DND-41 (cell line): ENCODE measurements at regions not wholly inside any gene's neighbourhood (a gene's known extent, or its start where the extent isn't known, plus 50 kb on each side); places are given as distances from the start of the nearest gene placed in this dataset.
A peak's percentile ranks its signal among the peaks of the same experiment; 100 is the strongest.

Experiments used
- ATAC-seq: fragments of 200-7000 bp; cut with Tn5 transposase; 3 replicates; pipeline ENCODE4 v1.9.1; 2021; ENCODE audit warnings: low read depth; ENCODE audit not compliant: insufficient read depth
- DNase-seq: peaks from one replicate; pipeline ENCODE4 v3.0.0-alpha.2; 2020
- H2AFZ ChIP-seq: 2 replicates; pipeline ENCODE4 v1.6.0; 2012; ENCODE audit warnings: low read depth, low read length
- H3K27ac ChIP-seq: 2 replicates; pipeline ENCODE4 v1.5.1; 2012; ENCODE audit warnings: low read length, inconsistent platforms
- H3K27me3 ChIP-seq: fragments of 200-600 bp; sonication (generic); 2 replicates; pipeline ENCODE4 v1.6.0; 2012; ENCODE audit warnings: low read length, mild to moderate bottlenecking, inconsistent platforms; ENCODE audit not compliant: insufficient read depth, poor library complexity
- H3K36me3 ChIP-seq: 2 replicates; pipeline ENCODE4 v1.5.1; 2012; ENCODE audit warnings: low read length, inconsistent platforms; ENCODE audit not compliant: insufficient read depth
- H3K4me1 ChIP-seq: 2 replicates; pipeline ENCODE4 v1.5.1; 2012; ENCODE audit warnings: mild to moderate bottlenecking, low read length; ENCODE audit not compliant: insufficient read depth
- H3K4me2 ChIP-seq: 2 replicates; pipeline ENCODE4 v1.6.0; 2012; ENCODE audit warnings: mild to moderate bottlenecking, moderate library complexity, low read length, inconsistent platforms; ENCODE audit not compliant: insufficient read depth
- H3K4me3 ChIP-seq, 2 experiments: fragments of 200-600 bp in 1 of 2; shearing (Covaris generic) in 1 of 2; 2 replicates each; pipeline ENCODE4 v1.5.1; 2012 to 2016; ENCODE audit warnings: inconsistent platforms in 2 of 2, low read length in 2 of 2, mild to moderate bottlenecking in 2 of 2, low read depth in 1 of 2, moderate library complexity in 1 of 2
- H3K79me2 ChIP-seq: 2 replicates; pipeline ENCODE4 v1.6.0; 2012; ENCODE audit warnings: low read length, inconsistent platforms; ENCODE audit not compliant: insufficient read depth
- H3K9ac ChIP-seq: 2 replicates; pipeline ENCODE4 v1.6.0; 2012; ENCODE audit warnings: low read depth, mild to moderate bottlenecking, inconsistent platforms, low read length, moderate library complexity
- H3K9me3 ChIP-seq: 2 replicates; pipeline ENCODE4 v1.5.1; 2012; ENCODE audit warnings: low read length, moderate library complexity, mild to moderate bottlenecking, inconsistent platforms; ENCODE audit not compliant: insufficient read depth, severe bottlenecking
- H4K20me1 ChIP-seq: 2 replicates; pipeline ENCODE4 v1.6.0; 2012; ENCODE audit warnings: low read length; ENCODE audit not compliant: insufficient read depth
- EZH2 ChIP-seq: IDR thresholded peaks from 3 replicates; pipeline ENCODE4 v1.6.1; 2012; ENCODE audit warnings: borderline replicate concordance, low read depth, mild to moderate bottlenecking, moderate library complexity, low read length, inconsistent platforms; ENCODE audit not compliant: severe bottlenecking
- TF ChIP-seq, protein P1 (sequence below): IDR thresholded peaks from 2 replicates; pipeline ENCODE4 v1.5.1; 2012; ENCODE audit warnings: borderline replicate concordance, low read length, moderate library complexity, mild to moderate bottlenecking; ENCODE audit not compliant: poor library complexity, severe bottlenecking; ENCODE audit errors: extremely low read depth

DNA sequence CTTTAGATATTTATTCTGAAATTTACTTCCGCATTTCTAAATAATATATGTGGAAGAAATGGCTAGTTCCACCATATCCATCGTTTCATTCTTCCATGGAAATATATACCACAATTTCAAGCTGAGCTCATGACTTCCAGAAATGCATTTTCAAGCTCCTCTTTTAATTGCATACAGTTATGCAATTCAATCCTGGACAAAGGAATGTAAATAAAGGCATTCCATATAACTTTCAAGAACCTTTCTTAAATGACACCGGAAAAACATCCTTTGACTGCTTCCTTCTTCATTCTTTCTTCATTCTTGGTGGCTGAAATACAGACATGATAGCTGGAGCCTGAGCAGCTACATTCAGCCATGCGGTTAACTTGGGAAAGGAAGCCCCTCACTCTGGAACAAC lies 185.2 kb upstream of the GADL1 start:
- no peak for DNase-seq
- H2AFZ ChIP-seq: 0 out of 2 replicates have a peak overlapping the region, but pooled peaks have one; percentile 40
- no peak overlapping the region for H3K4me2 ChIP-seq
- no peaks in the 10 kb centered on the region for H3K27me3 ChIP-seq
- no peak overlapping the region for H3K9ac ChIP-seq
- no peak overlapping the region for H3K4me3 ChIP-seq
- H3K9me3 ChIP-seq: peaks cover 2% of the 10 kb centered on the region
- no peak for ATAC-seq
- TF ChIP-seq, protein P1, sequence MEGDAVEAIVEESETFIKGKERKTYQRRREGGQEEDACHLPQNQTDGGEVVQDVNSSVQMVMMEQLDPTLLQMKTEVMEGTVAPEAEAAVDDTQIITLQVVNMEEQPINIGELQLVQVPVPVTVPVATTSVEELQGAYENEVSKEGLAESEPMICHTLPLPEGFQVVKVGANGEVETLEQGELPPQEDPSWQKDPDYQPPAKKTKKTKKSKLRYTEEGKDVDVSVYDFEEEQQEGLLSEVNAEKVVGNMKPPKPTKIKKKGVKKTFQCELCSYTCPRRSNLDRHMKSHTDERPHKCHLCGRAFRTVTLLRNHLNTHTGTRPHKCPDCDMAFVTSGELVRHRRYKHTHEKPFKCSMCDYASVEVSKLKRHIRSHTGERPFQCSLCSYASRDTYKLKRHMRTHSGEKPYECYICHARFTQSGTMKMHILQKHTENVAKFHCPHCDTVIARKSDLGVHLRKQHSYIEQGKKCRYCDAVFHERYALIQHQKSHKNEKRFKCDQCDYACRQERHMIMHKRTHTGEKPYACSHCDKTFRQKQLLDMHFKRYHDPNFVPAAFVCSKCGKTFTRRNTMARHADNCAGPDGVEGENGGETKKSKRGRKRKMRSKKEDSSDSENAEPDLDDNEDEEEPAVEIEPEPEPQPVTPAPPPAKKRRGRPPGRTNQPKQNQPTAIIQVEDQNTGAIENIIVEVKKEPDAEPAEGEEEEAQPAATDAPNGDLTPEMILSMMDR: no peak
- TF ChIP-seq EZH2: no peak
- no peaks in the 10 kb centered on the region; the same call in 1 of the 2 replicates for H3K4me1 ChIP-seq
- H4K20me1 ChIP-seq: no peaks in the 10 kb centered on the region
- no peaks in the 10 kb centered on the region for H3K79me2 ChIP-seq
- H3K27ac ChIP-seq: no peak overlapping the region
- H3K36me3 ChIP-seq: no peaks in the 10 kb centered on the region

DNA sequence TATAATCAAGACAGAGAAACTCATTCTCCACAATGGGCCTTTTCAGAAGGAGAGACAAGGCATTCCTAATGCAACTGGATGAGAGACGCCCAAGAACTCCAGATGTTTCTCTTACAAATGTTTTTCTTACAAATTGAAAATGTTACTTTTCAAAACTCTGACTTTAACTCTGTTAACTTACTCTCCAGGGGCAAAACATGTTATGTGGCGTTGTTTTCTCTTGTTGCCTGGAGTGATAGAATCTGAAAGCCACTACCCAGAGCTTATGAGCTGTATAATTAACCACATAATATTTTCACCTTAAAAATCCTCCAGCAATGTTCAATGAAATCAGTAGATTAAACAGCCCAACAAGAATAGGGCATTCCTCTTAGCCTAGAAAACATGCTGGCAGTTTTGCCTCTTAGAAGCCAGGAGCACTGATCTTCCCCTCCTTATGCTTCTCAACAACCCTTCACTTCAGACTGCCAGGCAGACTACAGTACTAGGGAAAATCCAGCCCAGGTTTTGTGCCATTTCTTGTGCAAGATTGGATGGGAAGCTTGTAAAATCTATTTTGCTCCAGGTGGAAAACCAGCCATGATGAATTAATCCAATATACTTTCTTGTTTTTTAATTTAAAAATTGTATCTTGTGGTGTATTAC lies 186.7 kb upstream of the GADL1 start:
- no peaks in the 10 kb centered on the region for H3K9me3 ChIP-seq
- DNase-seq (no peak), ATAC-seq (no peak)
- no peak overlapping the region for H3K4me2 ChIP-seq
- H3K4me1 ChIP-seq: no peaks in the 10 kb centered on the region; the same call in 1 of the 2 replicates
- H4K20me1 ChIP-seq: no peaks in the 10 kb centered on the region
- no peaks in the 10 kb centered on the region for H3K27me3 ChIP-seq
- no peak overlapping the region for H3K9ac ChIP-seq
- H3K27ac ChIP-seq: no peak overlapping the region
- no peaks in the 10 kb centered on the region for H3K79me2 ChIP-seq
- H2AFZ ChIP-seq: peak overlapping the region; percentile 2; the same call in 1 of the 2 replicates
- TF ChIP-seq, protein P1: no peak
- TF ChIP-seq EZH2: no peak
- no peaks in the 10 kb centered on the region for H3K36me3 ChIP-seq
- H3K4me3 ChIP-seq: no peak overlapping the region

DNA sequence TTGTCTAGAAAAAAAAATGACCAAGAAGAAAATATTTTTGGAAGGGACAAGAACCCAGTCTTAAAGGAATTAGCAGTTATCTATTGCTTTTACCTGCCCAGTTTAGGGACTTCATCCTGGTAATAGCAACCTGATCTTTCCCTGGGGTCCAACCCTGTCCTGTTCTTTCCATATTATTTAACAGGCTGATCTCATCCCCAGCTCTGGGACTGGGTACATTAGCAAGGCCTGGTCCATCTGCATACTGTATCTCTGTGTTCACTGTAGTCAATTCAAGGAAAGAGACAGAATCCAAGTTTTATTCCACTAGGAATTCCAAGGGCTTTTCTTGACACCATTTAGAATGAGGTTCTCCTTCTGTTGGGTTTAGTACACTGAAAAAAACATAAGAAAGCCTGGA lies 191.7 kb upstream of the GADL1 start:
- Histone ChIP-seq H3K9ac (no peak overlapping the region), H3K4me1 (no peaks in the 10 kb centered on the region), H3K4me3 (no peak overlapping the region), H3K36me3 (no peaks in the 10 kb centered on the region), H3K9me3 (no peaks in the 10 kb centered on the region), H3K4me2 (no peak overlapping the region), H3K27ac (no peak overlapping the region), H4K20me1 (no peaks in the 10 kb centered on the region), H3K79me2 (no peaks in the 10 kb centered on the region), H3K27me3 (no peaks in the 10 kb centered on the region), H2AFZ (no peak overlapping the region)
- no peak for ATAC-seq
- no peak for DNase-seq
- TF ChIP-seq, protein P1: no peak
- no peak for TF ChIP-seq EZH2
